ENCODE measurements at regions not wholly inside any gene's neighbourhood (a gene's known extent, or its start where the extent isn't known, plus 50 kb on each side); places are given as distances from the start of the nearest gene placed in this dataset.
"Not testable (repeated sequence)": the region's sequence is repeated elsewhere in the genome, so short reads cannot be mapped to it uniquely, and the experiment has no call there.

GRCh38 chr12:127155935-127156619 lies 1110.9 kb upstream of the TMEM132C start:
- not testable (repeated sequence) for DNase-seq (ENCODE audit: low read depth in 2 of 2)

- not testable (repeated sequence) for DNase-seq (ENCODE audit: low read depth in 2 of 2)
Measured at GRCh38 chr12:127157501-127158366, 1109.2 kb upstream of the TMEM132C start.

GRCh38 chr12:127158385-127159061 lies 1108.4 kb upstream of the TMEM132C start:
- DNase-seq (ENCODE audit: low read depth in 2 of 2) = no peak

- DNase-seq (ENCODE audit: low read depth in 2 of 2) = no peak
Measured at GRCh38 chr12:127161466-127161865, 1105.5 kb upstream of the TMEM132C start.

GRCh38 chr12:127162307-127162706 lies 1104.7 kb upstream of the TMEM132C start:
- DNase-seq (ENCODE audit: low read depth in 2 of 2) = no peak

GRCh38 chr12:127162902-127163301 lies 1104.1 kb upstream of the TMEM132C start:
- DNase-seq (ENCODE audit: low read depth in 2 of 2) = no peak

GRCh38 chr12:127165567-127166392 lies 1101.2 kb upstream of the TMEM132C start:
- DNase-seq (ENCODE audit: low read depth in 2 of 2) = peak; percentile 67 to 70

GRCh38 chr12:127169321-127170181 lies 1097.4 kb upstream of the TMEM132C start:
- DNase-seq (ENCODE audit: low read depth in 2 of 2) = no peak

GRCh38 chr12:127170226-127171180 lies 1096.5 kb upstream of the TMEM132C start:
- no peak for DNase-seq (ENCODE audit: low read depth in 2 of 2)

- DNase-seq (ENCODE audit: low read depth in 2 of 2) = no peak
Measured at GRCh38 chr12:127172861-127173260, 1094.1 kb upstream of the TMEM132C start.

- not testable (repeated sequence) for DNase-seq (ENCODE audit: low read depth in 2 of 2)
Measured at GRCh38 chr12:127173971-127174370, 1093.0 kb upstream of the TMEM132C start.

GRCh38 chr12:127174881-127175280 lies 1092.1 kb upstream of the TMEM132C start:
- DNase-seq (ENCODE audit: low read depth in 2 of 2) = no peak

GRCh38 chr12:127175361-127175760 lies 1091.6 kb upstream of the TMEM132C start:
- DNase-seq (ENCODE audit: low read depth in 2 of 2) = no peak

- no peak for DNase-seq (ENCODE audit: low read depth in 2 of 2)
Measured at GRCh38 chr12:127176804-127177203, 1090.2 kb upstream of the TMEM132C start.

- DNase-seq (ENCODE audit: low read depth in 2 of 2) = no peak
Measured at GRCh38 chr12:127178052-127178451, 1088.9 kb upstream of the TMEM132C start.

- no peak for DNase-seq (ENCODE audit: low read depth in 2 of 2)
Measured at GRCh38 chr12:127178463-127178862, 1088.5 kb upstream of the TMEM132C start.

- DNase-seq (ENCODE audit: low read depth in 2 of 2) = no peak
Measured at GRCh38 chr12:127179176-127179575, 1087.8 kb upstream of the TMEM132C start.

GRCh38 chr12:127182018-127182417 lies 1085.0 kb upstream of the TMEM132C start:
- DNase-seq (ENCODE audit: low read depth in 2 of 2) = no peak

- DNase-seq (ENCODE audit: low read depth in 2 of 2) = no peak
Measured at GRCh38 chr12:127189992-127190391, 1077.0 kb upstream of the TMEM132C start.
